ENCODE measurements at regions not wholly inside any gene's neighbourhood (a gene's known extent, or its start where the extent isn't known, plus 50 kb on each side); places are given as distances from the start of the nearest gene placed in this dataset.

- Histone ChIP-seq H3K9me3 (no peaks in the 10 kb centered on the region), H3K4me1 (no peaks in the 10 kb centered on the region), H3K36me3 (no peaks in the 10 kb centered on the region), H3K4me3 (no peak overlapping the region), H3K27me3 (no peaks in the 10 kb centered on the region), H3K27ac (no peak overlapping the region)
- DNase-seq (no peak), ATAC-seq (no peak)
- WGBS (ENCODE audit: insufficient coverage, low coverage, low lambda C conversion rate, missing lambda C conversion rate): 10% methylated on average over 3 of the region's 3 CpGs
- intact Hi-C loops (cut with DNase I): no loop called here
- TF ChIP-seq CTCF (IDR thresholded peaks at IDR 0.05): no peak
- no peak for TF ChIP-seq POLR2A (IDR thresholded peaks at IDR 0.05)
These were observed 124.3 kb upstream of the NTM start for GRCh38 chr11:131246156-131246555.

- WGBS (ENCODE audit: insufficient coverage, low coverage, low lambda C conversion rate, missing lambda C conversion rate): 12% methylated on average over 13 of the region's 15 CpGs
- ATAC-seq (peak in 3 of 4 donors; percentile 25 to 61 (median 46)), DNase-seq (no peak)
- TF ChIP-seq CTCF (IDR thresholded peaks at IDR 0.05) (peak in 3 of 4 donors; percentile 4 to 47 (median 15)), POLR2A (IDR thresholded peaks at IDR 0.05) (no peak)
- Histone ChIP-seq H3K4me3 (no peak overlapping the region), H3K9me3 (no peaks in the 10 kb centered on the region), H3K36me3 (no peaks in the 10 kb centered on the region), H3K4me1 (no peaks in the 10 kb centered on the region), H3K27me3 (no peaks in the 10 kb centered on the region), H3K27ac (no peak overlapping the region)
- intact Hi-C loops (cut with DNase I): no loop called here
These were observed 123.8 kb upstream of the NTM start for GRCh38 chr11:131246663-131247062.

- Histone ChIP-seq H3K4me1 (no peaks in the 10 kb centered on the region), H3K9me3 (no peaks in the 10 kb centered on the region), H3K36me3 (no peaks in the 10 kb centered on the region), H3K27me3 (no peaks in the 10 kb centered on the region), H3K27ac (no peak overlapping the region), H3K4me3 (no peak overlapping the region)
- DNase-seq: no peak
- intact Hi-C loops (cut with DNase I): no loop called here
- no CpG with 5 or more reads among the region's 2 CpGs for WGBS (ENCODE audit: insufficient coverage, low coverage, low lambda C conversion rate, missing lambda C conversion rate)
- no peak for ATAC-seq
- no peak for TF ChIP-seq POLR2A (IDR thresholded peaks at IDR 0.05)
- no peak for TF ChIP-seq CTCF (IDR thresholded peaks at IDR 0.05)
These were observed 121.8 kb upstream of the NTM start for GRCh38 chr11:131248588-131248987.

GRCh38 chr11:131253142-131253655 is 117.2 kb upstream of the NTM start:
- no peak overlapping the region for H3K27ac ChIP-seq
- 4% methylated on average over 5 of the region's 5 CpGs for WGBS (ENCODE audit: insufficient coverage, low coverage, low lambda C conversion rate, missing lambda C conversion rate)
- H3K27me3 ChIP-seq: no peaks in the 10 kb centered on the region
- no peaks in the 10 kb centered on the region for H3K36me3 ChIP-seq
- H3K4me3 ChIP-seq: no peak overlapping the region
- no peaks in the 10 kb centered on the region for H3K4me1 ChIP-seq
- TF ChIP-seq POLR2A (IDR thresholded peaks at IDR 0.05) (no peak), CTCF (IDR thresholded peaks at IDR 0.05) (no peak)
- ATAC-seq: no peak
- H3K9me3 ChIP-seq: no peaks in the 10 kb centered on the region
- intact Hi-C loops (cut with DNase I): no loop called here
- no peak for DNase-seq

GRCh38 chr11:131253656-131254151 is 116.7 kb upstream of the NTM start:
- Histone ChIP-seq H3K4me1 (no peaks in the 10 kb centered on the region), H3K36me3 (no peaks in the 10 kb centered on the region), H3K4me3 (no peak overlapping the region), H3K27ac (no peak overlapping the region), H3K27me3 (no peaks in the 10 kb centered on the region), H3K9me3 (no peaks in the 10 kb centered on the region)
- TF ChIP-seq CTCF (IDR thresholded peaks at IDR 0.05) (no peak), POLR2A (IDR thresholded peaks at IDR 0.05) (no peak)
- ATAC-seq: no peak
- DNase-seq: no peak
- WGBS (ENCODE audit: insufficient coverage, low coverage, low lambda C conversion rate, missing lambda C conversion rate): 13% methylated on average over 9 of the region's 9 CpGs
- intact Hi-C loops (cut with DNase I): no loop called here

Measured in right lobe of liver (tissue), 6 donors.